Gastroesophageal sphincter (tissue), 4 donors: ENCODE measurements at regions not wholly inside any gene's neighbourhood (a gene's known extent, or its start where the extent isn't known, plus 50 kb on each side); places are given as distances from the start of the nearest gene placed in this dataset.

Experiments used
- ATAC-seq: fragments of 150-250 bp; one replicate; pipeline ENCODE4 v1.9.1; 2016; ENCODE audit warnings: mild to moderate bottlenecking, moderate library complexity
- H3K27ac ChIP-seq, 4 donors: fragments of 200-600 bp; sonication (generic) in 3 of 4; 1 replicate in 3 of 4; 2 replicates in 1 of 4; pipeline ENCODE4 v1.5.1; 2016 to 2019
- H3K27me3 ChIP-seq: fragments of 200-600 bp; sonication (generic); one replicate; pipeline ENCODE4 v1.5.1; 2019
- H3K36me3 ChIP-seq, 2 donors: fragments of 200-600 bp; sonication (generic); one replicate each; pipeline ENCODE4 v1.5.1; 2019; ENCODE audit warnings: control low read depth in 1 of 2
- H3K4me1 ChIP-seq, 3 donors: fragments of 200-600 bp; sonication (generic); 1 replicate in 2 of 3; 2 replicates in 1 of 3; pipeline ENCODE4 v1.5.1; 2016 to 2019; ENCODE audit warnings: control low read depth in 2 of 3
- H3K4me3 ChIP-seq, 2 donors: fragments of 200-600 bp; sonication (generic); one replicate each; pipeline ENCODE4 v1.5.1; 2019; ENCODE audit warnings: mild to moderate bottlenecking in 1 of 2, moderate library complexity in 1 of 2
- H3K9me3 ChIP-seq, 3 donors: fragments of 200-600 bp; sonication (generic); one replicate each; pipeline ENCODE4 v1.5.1; 2017 to 2019; ENCODE audit warnings: control low read depth in 2 of 3
- EP300 ChIP-seq: sonication (generic); formaldehyde crosslinking; IDR thresholded peaks from one replicate; pipeline ENCODE4 v1.6.1; 2017; ENCODE audit warnings: antibody characterized with exemption, mild to moderate bottlenecking
- POLR2A ChIP-seq, 2 donors: fragments of 450-650 bp; IDR thresholded peaks; one replicate each; pipeline ENCODE4 v1.6.1; 2017; ENCODE audit warnings: antibody characterized with exemption in 2 of 2, mild to moderate bottlenecking in 2 of 2, moderate library complexity in 1 of 2
- POLR2AphosphoS5 ChIP-seq: sonication (generic); formaldehyde crosslinking; IDR thresholded peaks from one replicate; pipeline ENCODE4 v1.6.1; 2017; ENCODE audit warnings: antibody characterized with exemption
- WGBS, 2 donors: methylation state at CpG; one replicate each; pipeline ENCODE4 v1.1.5; 2018; ENCODE audit warnings: low coverage in 1 of 2; 5-methylcytosine and 5-hydroxymethylcytosine counted together
- TF ChIP-seq, protein P1 (sequence below), 4 experiments: fragments of 200-600 bp in 2 of 4; fragments of 450-650 bp in 2 of 4; sonication (generic) in 1 of 4; IDR thresholded peaks; one replicate each; pipeline ENCODE4 v1.5.1; 2017 to 2019; ENCODE audit warnings: antibody characterized with exemption in 4 of 4, mild to moderate bottlenecking in 2 of 4, moderate library complexity in 2 of 4

DNA sequence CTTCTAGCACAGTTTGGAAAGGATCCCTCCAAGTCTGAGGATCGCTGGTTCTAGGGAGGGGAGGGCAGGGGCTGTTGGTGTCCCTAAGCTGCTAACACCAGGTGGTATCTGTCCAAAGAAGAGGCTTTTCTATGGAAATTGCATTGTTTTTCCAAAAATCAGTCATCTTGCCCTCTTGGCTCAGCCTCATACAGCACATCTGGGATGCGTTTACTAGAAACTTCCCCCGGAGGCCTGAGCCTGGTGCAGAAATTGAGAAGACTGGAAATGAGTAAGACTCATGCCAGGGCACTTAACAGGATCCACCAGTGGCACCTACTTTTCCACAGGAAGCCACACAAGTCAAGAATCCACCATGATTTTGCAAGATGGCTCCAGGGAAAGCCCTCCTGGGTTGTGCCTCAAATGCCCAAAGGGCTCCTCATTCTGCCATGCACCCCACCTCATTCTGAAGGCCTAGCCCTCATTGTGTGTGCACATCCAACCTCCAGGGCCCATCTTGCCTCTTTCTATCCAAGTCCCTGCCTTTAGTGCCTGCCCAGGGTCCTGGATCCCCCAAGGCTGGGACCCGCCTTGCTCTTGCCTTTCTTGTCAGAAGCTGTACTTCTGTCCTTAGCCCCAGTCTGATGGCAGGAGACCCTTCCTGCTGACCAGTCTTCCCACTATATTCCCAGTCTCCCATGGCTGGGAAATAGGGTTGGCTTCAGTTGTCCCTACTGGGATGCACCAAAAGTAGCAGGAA lies 97.6 kb downstream of the MRPL14 start:
- Histone ChIP-seq H3K4me1 (peaks cover 0 to 17% (median 0%) of the 10 kb centered on the region in 3 donors), H3K27ac (peak overlapping the region in 1 of 4 donors; percentile 27), H3K9me3 (no peaks in the 10 kb centered on the region), H3K4me3 (no peak overlapping the region), H3K27me3 (no peaks in the 10 kb centered on the region), H3K36me3 (no peaks in the 10 kb centered on the region)
- peak; percentile 36 for ATAC-seq
- TF ChIP-seq POLR2AphosphoS5 (no peak), EP300 (no peak)
- TF ChIP-seq, protein P1, sequence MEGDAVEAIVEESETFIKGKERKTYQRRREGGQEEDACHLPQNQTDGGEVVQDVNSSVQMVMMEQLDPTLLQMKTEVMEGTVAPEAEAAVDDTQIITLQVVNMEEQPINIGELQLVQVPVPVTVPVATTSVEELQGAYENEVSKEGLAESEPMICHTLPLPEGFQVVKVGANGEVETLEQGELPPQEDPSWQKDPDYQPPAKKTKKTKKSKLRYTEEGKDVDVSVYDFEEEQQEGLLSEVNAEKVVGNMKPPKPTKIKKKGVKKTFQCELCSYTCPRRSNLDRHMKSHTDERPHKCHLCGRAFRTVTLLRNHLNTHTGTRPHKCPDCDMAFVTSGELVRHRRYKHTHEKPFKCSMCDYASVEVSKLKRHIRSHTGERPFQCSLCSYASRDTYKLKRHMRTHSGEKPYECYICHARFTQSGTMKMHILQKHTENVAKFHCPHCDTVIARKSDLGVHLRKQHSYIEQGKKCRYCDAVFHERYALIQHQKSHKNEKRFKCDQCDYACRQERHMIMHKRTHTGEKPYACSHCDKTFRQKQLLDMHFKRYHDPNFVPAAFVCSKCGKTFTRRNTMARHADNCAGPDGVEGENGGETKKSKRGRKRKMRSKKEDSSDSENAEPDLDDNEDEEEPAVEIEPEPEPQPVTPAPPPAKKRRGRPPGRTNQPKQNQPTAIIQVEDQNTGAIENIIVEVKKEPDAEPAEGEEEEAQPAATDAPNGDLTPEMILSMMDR (IDR thresholded peaks at IDR 0.05), result no peak
- WGBS, 2 donors, result 36 to 44% methylated on average over 3 of the region's 4 CpGs

DNA sequence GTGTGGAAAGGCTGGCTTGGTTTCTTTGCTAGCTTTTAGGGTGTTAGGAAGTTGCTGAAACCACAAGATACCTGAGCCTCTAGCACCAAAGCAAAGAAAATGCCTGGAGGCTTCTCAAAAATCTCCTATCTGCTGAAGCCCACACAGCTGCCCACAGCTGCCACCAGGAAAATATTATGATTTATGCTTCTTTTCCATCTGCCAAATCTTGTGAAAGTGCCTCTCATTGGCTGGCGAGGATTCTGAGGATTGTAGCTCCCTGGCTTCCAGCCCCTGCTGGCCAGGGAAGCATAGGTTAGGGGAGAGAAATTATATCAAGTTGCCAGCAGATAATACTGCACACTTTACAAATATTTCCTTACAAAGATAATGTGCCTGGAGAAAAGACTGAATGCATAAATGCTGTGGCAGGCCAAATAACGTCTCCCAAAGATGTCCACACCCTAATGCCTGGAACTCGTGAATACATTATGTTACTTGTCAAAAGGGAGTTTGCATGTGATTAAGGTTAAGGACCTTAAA lies 98.4 kb downstream of the MRPL14 start:
- Histone ChIP-seq H3K27ac (peak overlapping the region in 1 of 4 donors; percentile 27), H3K9me3 (no peaks in the 10 kb centered on the region), H3K4me1 (peaks cover 0 to 17% (median 0%) of the 10 kb centered on the region in 3 donors), H3K36me3 (no peaks in the 10 kb centered on the region), H3K4me3 (no peak overlapping the region), H3K27me3 (no peaks in the 10 kb centered on the region)
- ATAC-seq, result no peak
- TF ChIP-seq POLR2A (IDR thresholded peaks at IDR 0.05) (no peak), EP300 (no peak), POLR2AphosphoS5 (no peak)
- TF ChIP-seq, protein P1 (IDR thresholded peaks at IDR 0.05), result no peak
- 11 to 51% methylated on average over 3 of the region's 3 CpGs for WGBS, 2 donors

DNA sequence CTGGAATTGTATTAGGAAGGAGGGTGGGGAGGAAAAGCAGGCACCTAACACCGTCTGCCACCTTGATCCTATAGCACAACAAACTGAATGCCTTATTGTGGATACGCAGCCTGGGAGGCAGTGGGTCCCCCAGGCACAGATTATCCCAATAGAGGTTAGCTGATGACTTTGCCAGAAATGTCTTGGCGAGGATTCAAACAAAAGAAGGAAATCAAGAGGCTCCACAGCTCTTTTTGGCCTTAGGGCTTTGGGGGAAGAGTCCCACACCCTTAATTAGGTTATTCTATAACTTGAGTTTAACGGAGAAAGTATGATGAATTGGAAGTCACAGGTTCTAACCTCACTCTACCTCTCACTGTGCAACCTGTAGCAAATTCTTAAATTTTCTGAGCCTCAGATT lies 102.0 kb downstream of the MRPL14 start:
- H3K27ac ChIP-seq, result no peak overlapping the region
- TF ChIP-seq, protein P1 (IDR thresholded peaks at IDR 0.05), result no peak
- TF ChIP-seq POLR2A (IDR thresholded peaks at IDR 0.05), result no peak
- TF ChIP-seq EP300, result no peak
- no peak for TF ChIP-seq POLR2AphosphoS5
- peaks cover 0 to 44% (median 13%) of the 10 kb centered on the region in 3 donors for H3K4me1 ChIP-seq
- WGBS, 2 donors, result 66 to 75% methylated on average over 2 to 3 of the region's 4 CpGs
- no peak overlapping the region for H3K4me3 ChIP-seq
- H3K27me3 ChIP-seq, result no peaks in the 10 kb centered on the region
- H3K36me3 ChIP-seq, result no peaks in the 10 kb centered on the region
- ATAC-seq, result no peak
- H3K9me3 ChIP-seq, result no peaks in the 10 kb centered on the region

DNA sequence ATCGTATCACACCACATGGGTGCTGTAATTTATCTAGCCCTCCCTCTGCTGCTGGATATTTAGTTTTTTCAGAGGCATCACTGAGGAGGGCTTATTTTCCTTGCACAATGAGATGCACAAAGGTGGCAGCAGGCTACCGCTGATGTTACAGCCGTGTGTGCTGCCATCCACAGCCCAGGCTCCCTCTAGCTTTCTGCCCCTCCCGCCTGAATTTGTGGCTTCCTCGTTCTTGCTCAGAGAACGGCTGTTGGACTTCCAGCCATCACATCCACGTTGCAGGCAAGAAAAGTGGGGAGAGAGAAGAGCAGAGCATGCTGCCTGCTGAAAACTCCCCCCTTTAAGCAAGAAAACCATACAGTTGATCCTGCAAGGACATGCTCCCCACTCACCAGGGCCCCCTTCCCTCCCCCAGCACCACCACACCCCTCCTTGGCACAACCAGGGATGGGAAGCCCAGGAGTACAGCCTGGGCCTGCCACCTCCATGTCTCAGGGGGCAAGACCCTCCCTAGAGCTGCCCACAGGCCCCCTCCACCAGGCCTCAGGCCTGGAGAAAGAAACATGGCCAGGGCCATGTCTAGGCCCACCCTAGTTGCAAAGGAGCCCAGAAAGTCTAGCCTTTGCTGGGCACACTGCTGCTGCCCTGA lies 102.6 kb downstream of the MRPL14 start:
- H3K4me3 ChIP-seq, result no peak overlapping the region
- no peak for ATAC-seq
- H3K4me1 ChIP-seq, result peaks cover 0 to 48% (median 13%) of the 10 kb centered on the region in 3 donors
- H3K27me3 ChIP-seq, result no peaks in the 10 kb centered on the region
- H3K27ac ChIP-seq, result no peak overlapping the region
- H3K36me3 ChIP-seq, result no peaks in the 10 kb centered on the region
- 83 to 100% methylated on average over 1 to 7 of the region's 7 CpGs for WGBS, 2 donors
- H3K9me3 ChIP-seq, result no peaks in the 10 kb centered on the region
- TF ChIP-seq EP300 (no peak), POLR2A (IDR thresholded peaks at IDR 0.05) (no peak), POLR2AphosphoS5 (no peak)
- TF ChIP-seq, protein P1 (IDR thresholded peaks at IDR 0.05), result no peak
